KG1 (cell line): ENCODE measurements at regions not wholly inside any gene's neighbourhood (a gene's known extent, or its start where the extent isn't known, plus 50 kb on each side); places are given as distances from the start of the nearest gene placed in this dataset.
"Not testable (repeated sequence)": the region's sequence is repeated elsewhere in the genome, so short reads cannot be mapped to it uniquely, and the experiment has no call there.

Experiments used
- DNase-seq: peaks from one replicate; lab custom pipeline; 2025; lab: John Stamatoyannopoulos, UW

DNA sequence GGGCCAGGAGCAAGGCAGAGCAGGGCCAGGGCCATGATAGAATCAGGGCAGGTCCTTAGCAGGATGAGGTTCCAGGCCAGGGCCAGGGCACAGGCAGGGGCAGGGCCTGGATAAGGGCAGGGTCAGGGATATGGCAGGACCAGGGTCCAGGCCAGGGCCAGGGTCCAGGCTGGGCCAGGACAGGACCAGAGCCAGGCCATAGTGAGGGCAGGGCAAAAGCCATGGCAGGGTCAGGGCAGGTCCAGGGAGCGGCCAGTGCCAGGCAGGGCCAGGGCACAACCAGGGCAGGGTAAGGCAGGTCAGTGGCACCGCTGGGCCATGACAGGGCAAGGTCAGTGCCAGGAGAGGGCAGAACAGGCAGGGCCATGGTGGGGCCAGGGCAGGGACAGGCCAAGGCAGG, 152.2 kb downstream of the LIPI start:
- DNase-seq, result no peak

DNA sequence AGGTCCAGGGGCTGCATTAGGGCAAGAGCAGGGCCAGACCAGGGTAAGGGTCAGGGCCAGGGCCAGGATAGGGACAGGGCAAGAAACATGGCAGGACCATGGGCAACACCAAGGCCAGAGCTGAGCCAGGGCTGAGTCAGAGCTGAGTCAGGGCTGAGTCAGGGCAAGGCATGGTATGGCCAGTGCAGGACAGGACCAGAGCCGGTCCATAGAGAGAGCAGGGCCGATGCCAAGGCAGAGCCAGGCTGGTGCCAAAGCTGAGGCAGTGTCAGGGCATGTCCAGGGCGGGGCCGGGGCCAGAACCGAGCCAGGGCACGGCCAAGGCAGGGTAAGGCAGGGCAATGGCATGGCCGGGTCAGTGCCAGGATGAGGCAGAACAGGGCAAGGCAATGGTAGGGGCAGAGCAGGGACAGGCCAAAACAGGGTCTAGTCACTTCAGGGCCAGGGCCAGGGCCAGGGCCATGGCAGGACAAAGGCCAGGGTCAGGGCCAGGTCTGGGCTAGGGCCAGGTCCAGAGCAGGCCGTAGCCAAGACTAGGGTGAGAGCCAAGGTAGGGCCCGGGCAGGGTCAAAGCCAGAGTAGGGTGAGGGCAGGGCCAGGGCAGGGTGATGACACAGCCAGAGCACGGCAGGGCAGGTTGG, 152.8 kb downstream of the LIPI start:
- not testable (repeated sequence) for DNase-seq

DNA sequence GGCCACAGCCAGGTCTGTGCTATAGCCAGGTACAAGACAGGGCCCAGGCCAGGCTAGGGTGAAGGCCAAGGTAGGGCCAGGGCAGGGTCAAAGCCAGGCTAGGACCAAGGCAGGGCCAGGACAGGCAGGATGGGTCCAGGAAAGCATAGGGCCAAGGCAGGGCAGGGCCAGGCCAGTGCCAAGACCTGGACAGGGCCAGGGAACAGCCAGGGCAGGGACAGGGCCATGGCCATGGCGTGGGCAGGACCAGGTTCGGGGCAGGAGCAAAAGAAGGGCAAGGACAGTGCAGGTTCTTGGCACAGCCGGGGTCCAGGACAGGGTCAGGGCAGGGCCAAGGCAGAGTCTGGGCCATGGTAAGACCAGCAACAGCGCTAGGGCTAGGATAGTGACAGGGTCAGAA, 153.4 kb downstream of the LIPI start:
- no peak for DNase-seq

DNA sequence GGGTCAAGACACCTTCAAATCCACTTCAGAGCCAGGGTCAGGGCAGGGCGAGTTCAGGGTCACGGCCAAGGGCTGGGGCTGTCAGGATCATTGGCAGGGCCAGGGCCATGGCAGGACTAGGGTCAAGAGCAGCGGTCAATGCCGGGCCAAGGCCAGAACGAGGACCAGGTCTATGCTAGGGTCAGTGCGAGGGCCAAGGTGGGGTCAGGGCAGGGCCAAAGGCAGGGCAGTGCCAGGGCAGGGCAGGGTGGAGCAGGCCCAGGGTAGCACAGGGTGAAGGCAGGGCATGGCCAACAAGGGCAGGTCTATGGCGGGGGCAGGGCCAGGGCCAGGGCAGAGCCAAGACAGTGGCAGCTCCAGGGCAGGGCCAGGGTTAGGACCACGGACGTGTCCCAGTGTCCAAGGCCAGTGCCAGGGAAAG, 154.0 kb downstream of the LIPI start:
- no peak for DNase-seq

DNA sequence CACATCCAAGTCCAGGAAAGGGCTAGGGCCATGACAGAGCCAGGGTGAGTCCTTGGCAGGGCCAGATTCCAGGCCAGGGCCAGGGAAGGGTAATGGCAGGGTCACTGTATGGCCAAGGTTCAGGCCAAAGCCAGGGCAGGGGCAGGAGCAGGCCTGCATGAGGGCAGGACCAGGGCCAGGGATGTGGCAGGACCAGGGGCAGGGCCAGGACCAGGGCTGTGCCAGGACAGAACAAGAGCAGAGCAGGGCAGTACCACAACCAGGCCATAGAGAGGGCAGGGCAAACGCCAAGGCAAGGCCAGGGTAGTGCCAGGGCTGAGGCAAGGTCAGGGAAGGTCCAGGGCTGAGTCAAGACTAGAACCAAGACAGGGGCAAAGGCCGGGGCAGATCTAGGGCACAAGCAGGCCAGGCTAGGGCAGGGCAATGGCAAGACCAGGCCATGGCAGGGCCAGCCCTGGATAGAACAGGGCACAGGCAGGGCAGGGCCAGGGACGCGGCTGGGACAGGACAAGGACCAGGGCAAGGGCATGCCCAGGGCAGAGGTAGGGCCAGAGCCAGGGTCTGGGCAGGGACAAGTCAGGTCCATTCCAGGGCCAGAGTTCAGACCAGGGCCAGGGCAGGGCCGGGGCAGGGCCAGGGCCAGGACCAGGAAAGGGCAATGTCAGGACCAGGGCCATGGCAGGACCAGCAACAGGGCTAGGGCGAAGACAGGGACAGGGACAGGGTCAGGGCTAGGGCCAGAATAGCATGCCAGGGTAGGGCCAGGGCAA, 154.8 kb downstream of the LIPI start:
- not testable (repeated sequence) for DNase-seq

DNA sequence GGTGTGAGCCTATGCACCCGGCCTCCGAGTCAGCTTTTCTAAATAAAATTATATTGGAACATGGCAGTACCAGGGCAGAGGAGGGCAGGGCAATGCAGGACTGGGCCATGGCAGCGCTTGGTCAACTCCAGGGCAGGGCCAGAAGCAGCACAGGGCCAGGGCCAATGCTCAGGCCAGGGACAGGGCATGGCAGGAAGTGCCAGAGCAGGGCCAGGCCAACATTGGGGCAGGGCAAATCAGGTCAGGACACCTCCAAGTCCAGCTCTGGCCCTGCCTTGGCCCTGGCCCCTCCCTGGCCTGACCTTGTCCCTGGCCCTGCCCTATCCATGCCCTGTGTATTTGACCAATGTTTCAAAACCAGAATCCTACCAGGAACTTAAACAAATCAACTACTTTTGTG, 156.1 kb downstream of the LIPI start:
- DNase-seq, result no peak

DNA sequence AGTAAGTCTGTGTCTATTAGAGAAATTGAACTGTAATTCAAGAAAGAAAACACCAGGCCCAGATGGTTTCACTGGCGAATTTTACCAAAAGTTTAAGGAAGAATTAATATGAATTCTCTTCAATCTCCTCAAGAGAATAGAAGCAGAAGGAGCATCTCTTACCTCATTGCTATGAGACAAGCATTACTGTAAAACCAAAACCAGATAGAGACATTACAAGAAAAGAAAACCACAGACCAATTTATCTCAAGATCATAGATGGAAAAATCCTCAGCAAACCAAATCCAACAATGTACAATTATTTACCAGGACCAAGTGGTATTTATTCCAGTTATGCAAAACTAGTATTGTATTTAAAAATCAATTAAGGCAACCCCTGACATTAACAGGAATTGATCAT, 160.6 kb downstream of the LIPI start:
- DNase-seq, result no peak

DNA sequence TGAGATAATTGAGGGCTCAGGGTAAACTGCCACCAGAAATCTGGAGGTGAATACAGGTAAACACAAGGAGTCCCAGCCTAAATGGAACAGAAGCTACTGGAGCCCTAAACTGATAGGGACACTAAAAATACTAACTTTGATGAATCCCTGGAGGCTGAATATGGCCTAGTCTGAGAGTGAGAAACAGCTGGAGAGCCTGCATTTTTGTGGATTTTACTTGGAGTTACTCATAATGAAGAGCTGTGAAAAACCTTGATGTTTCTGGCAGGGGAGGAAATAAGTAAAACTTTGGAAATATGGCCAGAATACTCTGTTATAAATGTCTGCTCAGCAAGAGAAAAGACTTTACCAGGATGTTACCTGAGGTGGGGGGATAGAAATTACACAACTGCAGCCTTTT, 164.4 kb downstream of the LIPI start:
- DNase-seq, result no peak

DNA sequence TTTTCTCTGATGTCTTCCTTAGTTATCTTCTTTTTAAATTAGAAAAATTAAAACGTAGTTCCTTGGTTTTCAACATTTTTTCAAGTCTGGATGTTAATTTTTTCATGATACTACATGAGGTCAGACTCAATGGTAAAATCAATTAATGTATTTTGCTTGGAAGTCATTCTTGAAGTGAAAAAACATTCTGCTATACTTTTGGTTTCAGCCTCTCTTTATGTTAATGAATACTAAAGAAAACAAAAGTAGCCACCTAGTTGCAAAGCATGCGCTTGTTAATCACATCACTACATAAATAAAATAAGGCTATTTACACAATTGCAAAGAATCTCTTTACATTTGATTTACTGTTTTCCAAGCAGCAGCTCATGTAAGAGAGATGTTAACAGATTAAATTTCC, 170.4 kb downstream of the LIPI start:
- DNase-seq, result no peak

DNA sequence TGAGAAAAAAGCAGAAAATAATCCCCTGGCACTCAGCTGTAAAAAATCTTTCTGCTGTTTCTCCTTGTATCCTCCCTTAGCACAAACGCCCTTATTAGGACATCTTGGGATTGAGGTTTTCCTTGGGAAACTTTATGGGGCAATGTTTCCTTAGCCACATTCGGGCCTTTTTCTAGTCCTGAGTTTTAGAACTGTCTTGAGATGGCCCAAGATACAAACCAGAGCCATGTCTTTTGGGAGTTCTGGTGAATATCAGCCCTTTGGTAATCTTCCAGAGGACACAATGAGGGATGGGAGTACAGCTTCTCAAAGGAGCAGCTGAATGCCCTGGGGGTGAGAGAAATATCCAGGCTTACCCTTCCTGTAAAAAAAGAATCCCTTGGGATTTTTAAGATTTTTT, 182.1 kb downstream of the LIPI start:
- not testable (repeated sequence) for DNase-seq

DNA sequence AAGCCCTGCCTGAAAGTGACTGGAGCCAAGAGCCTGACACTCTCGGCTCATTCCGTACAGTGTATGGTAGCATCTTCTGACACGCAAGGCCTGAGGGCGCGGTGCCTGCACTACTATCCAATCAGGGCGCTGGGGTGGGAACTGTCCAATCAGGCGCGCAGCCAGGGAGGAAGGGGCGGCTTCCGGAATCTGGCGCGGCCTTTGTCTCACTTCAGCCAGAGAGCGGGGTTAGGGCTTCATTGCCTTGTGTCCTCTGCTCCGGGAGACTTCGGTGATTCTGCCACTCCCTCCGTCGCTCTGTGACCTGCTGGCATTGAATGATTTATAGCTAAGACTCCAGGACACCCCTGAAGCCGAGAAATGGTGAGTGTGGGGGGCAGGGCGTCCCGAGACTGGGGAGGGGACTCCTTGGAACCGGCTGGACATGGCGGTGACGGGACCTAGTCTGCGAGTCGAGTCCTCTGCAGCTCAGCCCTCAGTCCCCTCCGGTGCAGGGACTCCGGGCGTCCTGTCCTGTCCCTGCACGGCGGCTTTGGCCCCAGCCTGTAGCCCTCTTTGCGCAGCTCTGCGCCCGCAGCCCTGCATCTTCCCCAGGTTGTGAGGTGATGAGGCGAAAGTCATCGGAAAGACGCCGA, 183.4 kb downstream of the LIPI start:
- DNase-seq, result peak; percentile 80

DNA sequence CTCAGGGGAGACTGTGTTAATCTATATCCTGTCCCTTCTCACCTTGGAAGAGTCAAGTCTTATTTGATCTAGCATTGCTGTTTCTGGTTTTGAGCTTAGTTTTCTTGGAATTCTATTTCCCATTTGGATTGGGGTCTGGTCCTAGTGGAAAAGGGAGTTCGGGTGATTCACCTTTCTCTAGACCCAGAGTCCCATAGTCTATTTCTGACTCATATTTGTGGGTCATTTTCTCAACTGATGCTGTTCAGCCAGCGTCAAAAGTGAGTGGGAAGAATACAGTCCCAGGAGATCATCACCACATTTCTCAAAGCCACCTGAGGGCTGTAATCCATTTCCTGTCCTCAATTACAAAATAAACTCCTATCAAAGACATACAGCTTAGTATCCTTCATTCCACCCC, 190.6 kb downstream of the LIPI start:
- DNase-seq, result not testable (repeated sequence)

DNA sequence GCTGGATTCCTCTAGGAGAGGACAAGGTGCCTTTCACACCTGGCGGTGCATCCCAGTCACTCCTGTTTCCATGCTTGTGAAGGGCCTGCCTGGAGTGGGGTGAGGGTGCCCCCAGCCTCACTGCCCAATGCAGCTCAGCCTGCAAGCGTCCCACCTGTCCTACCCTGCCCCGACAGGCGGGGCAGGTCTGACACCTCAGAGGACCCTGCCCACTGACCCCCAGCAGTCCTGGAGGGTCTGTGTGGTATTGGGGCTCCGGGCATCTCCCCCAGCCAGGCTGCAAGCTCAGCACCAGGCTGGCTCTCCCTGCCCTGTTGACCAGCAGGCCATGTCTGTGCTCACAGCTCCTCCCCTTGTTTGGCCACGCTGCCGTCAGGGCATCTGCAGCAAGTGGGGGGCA, 194.9 kb downstream of the LIPI start:
- DNase-seq, result not testable (repeated sequence)

DNA sequence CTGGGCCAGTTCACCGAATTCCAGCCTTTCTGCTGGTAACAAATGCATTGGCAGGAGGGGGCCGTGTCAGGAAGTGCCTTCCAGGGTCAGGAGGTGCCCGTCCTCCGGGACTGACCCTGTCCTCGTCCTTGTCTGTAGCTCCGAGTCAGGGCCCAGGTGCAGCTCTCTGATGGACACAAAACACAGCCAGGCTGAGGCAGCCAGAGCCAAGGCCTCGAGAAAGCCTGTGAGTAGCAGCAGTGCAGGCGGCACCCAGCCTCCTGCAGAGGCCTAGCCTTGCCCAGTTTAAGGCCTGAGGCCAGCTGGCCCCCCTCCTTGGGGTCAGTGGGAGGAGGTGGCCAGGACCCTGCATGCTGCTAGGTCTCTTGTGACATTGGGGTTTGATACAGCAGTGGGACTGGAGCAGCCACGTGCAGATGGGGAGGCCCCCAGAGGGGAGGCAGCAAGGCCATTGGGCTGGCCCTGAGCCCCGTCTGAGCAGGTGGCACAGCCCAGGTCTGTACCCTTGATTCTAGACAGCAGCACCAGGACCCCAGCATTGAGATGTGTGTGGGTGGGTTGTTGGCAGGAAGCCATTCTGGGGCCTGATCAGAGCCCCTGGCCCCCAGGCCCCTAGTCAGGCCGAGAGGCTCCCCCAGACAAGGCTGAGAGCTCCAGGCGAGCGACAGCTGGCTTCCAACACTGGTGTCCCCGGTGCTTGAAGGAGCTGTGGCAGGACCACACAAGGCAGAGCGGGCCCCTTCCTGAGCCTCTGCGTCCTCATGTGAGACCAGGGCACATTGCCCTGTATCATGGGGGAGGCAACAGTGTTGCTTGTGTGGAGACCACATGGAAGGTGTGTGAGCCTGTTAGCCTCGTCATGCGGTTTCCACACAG, 196.9 kb downstream of the LIPI start:
- DNase-seq, result not testable (repeated sequence)

DNA sequence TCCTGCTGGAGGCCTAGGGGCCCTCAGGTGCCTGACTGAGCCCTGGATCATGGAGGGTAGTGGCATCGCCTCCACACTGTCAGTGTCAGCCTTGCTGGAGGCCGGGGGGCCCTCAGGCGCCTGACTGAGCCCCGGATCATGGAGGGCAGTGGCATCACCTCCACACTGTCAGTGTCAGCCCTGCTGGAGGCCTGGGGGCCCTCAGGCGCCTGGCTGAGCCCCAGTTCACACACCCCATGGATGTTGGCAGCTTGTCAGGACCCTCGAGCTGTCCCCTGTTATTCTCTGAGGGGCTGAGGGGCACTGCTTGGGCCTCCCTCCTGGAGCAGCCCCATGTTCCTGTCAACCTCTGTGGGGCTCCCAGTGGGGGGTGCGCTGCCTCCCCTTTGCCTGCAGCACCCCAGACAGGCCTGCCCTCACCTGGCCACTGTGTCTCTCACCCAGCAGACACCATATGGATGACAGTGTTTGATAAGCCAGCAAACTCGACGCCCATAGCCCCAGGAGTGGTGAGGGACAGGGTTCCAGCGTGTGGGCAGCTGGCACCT, 197.6 kb downstream of the LIPI start:
- no peak for DNase-seq

DNA sequence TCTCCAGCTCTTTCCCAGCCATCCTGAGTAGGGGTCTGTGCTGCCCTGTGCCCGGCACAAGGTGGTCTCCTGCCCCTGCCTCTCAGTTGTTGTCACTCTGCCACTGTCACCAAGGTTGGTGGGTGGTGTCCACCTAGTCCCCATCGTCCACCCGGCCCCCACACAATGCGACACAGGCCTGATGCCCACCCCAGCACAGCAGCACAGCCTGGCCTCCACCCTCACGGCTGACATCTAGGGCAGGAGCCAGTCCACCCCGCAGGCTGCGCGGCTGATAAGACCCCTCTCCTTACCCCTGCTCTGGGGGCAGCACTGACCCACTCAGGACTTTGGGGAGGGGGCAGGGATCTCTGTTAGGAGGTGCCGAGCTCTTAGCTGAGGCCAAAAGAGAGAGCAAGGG, 198.3 kb downstream of the LIPI start:
- DNase-seq, result no peak

DNA sequence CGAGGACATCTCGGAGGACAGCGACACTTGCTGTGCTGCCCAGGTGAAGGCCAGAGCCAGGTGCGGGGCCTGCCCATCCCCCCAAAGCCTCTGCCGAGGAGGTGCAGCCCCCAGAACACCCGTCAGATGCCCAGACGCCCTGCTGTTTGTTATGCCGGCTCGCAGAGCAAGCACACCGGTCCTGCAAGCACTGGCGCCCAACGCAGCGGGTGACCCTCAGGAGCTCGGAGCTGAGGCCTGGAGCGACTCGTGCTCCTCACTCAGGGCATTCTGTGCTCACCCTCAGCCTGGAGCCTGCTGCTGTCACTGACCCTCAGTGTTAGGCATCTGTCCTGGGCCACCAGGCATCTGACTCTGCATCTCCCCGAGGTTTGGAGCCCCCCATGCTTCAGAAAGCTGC, 199.0 kb downstream of the LIPI start:
- not testable (repeated sequence) for DNase-seq

DNA sequence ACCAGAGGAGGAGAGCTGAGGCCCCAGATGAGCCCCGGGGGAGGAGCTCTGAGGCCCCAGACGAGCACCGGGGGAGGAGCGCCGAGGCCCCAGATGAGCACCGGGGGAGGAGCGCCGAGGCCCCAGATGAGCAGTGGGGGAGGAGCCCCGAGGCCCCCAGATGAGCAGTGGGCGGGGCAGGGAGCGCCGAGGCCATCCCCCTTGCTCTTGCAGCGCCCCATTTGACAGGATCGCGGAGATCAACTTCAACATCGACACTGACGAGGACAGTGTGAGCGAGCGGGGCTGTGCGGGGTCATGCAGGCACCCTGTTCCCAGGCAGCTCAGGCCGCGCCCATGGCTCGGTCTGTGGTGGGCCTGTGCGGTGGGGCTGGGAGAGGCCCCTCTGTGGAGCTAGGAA, 199.6 kb downstream of the LIPI start:
- not testable (repeated sequence) for DNase-seq

DNA sequence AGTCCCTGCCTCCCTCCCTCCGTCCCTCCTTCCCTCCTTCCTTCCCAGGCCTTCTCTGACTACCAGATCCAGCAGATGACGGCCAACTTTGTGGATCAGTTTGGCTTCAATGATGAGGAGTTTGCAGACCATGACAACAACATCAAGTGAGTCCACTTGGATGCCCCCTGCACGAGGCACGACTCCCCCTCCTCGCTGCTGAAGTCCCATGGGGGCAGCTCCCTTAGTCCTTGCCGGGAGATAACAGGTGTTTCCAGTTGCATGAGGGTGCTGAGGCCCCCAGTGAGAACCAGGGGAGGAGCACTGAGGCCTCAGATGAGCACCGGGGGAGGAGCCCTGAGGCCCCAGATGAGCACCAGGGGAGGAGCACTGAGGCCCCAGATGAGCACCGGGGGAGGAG, 200.0 kb downstream of the LIPI start:
- no peak for DNase-seq

DNA sequence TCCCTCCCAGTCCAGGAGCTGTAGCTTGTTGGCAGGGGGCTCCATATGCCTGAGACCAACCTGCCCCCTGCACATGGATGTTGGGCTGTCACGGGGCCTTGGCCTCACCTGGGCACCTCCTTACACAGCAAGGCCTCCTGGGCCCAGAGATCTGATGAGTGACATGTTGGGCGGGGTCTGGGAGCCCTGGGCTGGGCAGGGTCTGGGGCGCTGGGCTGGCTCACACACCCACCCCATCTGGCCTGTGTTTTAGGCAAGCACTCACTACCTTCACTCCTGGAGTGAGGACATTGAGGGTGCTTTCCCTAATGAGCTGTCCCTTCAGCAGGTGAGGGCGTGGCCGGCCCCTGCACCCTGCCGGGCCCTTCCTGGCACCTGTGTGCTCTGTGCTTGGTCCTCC, 200.8 kb downstream of the LIPI start:
- not testable (repeated sequence) for DNase-seq

DNA sequence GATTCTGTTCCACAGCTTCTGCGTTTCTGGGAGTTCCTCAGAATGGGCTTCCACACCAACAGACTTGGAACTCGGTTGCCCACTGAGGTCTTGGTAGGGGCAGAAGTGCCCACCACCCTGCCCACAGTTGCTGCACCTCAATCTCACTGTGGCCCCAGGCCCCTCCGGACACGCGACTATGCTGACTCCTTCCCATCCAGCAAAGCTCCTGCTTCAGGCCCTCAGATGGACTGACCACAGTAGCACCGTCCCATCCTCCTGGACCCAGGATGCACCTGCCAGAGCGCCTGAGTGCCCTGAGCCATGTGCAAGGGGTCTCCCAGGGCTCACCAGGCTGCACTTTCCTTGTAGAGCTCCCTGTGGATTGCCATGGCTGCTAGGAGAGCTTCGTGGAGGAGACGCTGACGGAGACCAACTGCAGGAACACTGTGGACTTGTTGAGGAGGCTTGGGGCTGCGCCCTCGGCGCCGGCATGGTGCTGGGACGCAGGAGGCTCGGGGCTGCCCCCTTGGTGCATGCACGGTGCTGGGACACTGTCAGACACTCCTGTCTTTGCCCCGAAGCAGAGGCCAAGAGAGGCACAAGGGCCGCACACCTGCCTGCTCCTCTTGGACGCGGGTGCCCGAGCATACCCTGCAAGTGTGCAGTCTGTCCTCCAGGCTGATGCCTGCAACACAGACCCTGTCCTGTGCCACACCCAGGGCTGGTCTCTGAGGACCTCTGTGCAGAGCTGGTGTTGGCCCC, 201.3 kb downstream of the LIPI start:
- DNase-seq, result not testable (repeated sequence)
